ENCODE measurements at regions not wholly inside any gene's neighbourhood (a gene's known extent, or its start where the extent isn't known, plus 50 kb on each side); places are given as distances from the start of the nearest gene placed in this dataset.

DNA sequence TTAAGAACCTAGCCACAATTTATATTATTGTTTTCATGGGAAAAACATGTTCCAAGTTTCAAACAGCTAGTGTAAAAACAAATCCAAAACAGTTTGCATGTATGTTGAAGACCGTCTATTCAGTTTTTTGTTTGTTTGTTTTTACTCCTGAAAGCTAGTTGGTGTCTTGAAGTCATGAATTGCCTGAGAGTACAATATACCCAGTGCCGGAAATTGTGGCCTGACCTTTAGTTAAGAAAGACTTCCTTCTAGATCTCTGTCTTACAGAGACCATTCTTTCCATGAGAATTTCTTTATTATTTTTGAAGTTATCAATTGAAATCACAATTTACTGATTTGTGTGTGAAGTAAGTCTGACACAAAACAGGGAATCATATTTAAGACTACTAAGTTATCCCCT is 474.8 kb downstream of the KCNJ2 start:
- Histone ChIP-seq H3K4me1 (ENCODE audit: control insufficient read depth, insufficient read depth, low read length) (no peaks in the 10 kb centered on the region), H3K27me3 (ENCODE audit: control insufficient read depth, insufficient read depth, low read length) (no peaks in the 10 kb centered on the region), H3K4me3 (ENCODE audit: low read depth in 2 of 2, low read length in 2 of 2) (no peak overlapping the region), H3K27ac (ENCODE audit: low read length) (no peak overlapping the region), H3K9me3 (ENCODE audit: control insufficient read depth, insufficient read depth, low read depth, low read length) (no peaks in the 10 kb centered on the region), H3K36me3 (ENCODE audit: control insufficient read depth, insufficient read depth, low read length) (no peaks in the 10 kb centered on the region)
- TF ChIP-seq POLR2AphosphoS5 (IDR thresholded peaks at IDR 0.05; ENCODE audit: low read depth, low read length): no peak
- ATAC-seq: no peak
- no peak for DNase-seq (ENCODE audit: low read depth, low spot score)
- intact Hi-C loops (cut with micrococcal nuclease; ENCODE audit: unreplicated experiment) (loop anchor here (10.0 kb wide), 1 partner anchor 101 kb away; no protein-coding TSS in a partner anchor), in situ Hi-C loops (cut with HindIII; ENCODE audit: low pct_unique_long_range_greater_than_20kb, low sequenced_read_pairs) (no loop called here)
- ChIA-PET POLR2A (no interaction called here), CTCF (no interaction called here)
- no TSS peak for BruUV-seq (replicated peaks)

GRCh38 chr17:70646673-70647072 is 477.3 kb downstream of the KCNJ2 start:
- ATAC-seq (no peak), DNase-seq (ENCODE audit: low read depth, low spot score) (no peak)
- BruUV-seq (replicated peaks): no TSS peak
- TF ChIP-seq POLR2AphosphoS5 (IDR thresholded peaks at IDR 0.05; ENCODE audit: low read depth, low read length) (no peak), SIN3A (IDR thresholded peaks at IDR 0.05; ENCODE audit: borderline replicate concordance, insufficient read depth, low read depth, low read length) (no peak), TCF7L2 (IDR thresholded peaks at IDR 0.05; ENCODE audit: low read depth, low read length) (no peak), REST (IDR thresholded peaks at IDR 0.05; ENCODE audit: insufficient read depth in 1 of 2, low read depth in 2 of 2, low read length in 1 of 2) (no peak), CTCF (IDR thresholded peaks at IDR 0.05) (no peak)
- Histone ChIP-seq H3K4me1 (ENCODE audit: control insufficient read depth, insufficient read depth, low read length) (no peaks in the 10 kb centered on the region), H3K9me3 (ENCODE audit: control insufficient read depth, insufficient read depth, low read depth, low read length) (no peaks in the 10 kb centered on the region), H3K36me3 (ENCODE audit: control insufficient read depth, insufficient read depth, low read length) (no peaks in the 10 kb centered on the region), H3K4me3 (ENCODE audit: low read depth in 2 of 2, low read length in 2 of 2) (no peak overlapping the region), H3K27me3 (ENCODE audit: control insufficient read depth, insufficient read depth, low read length) (no peaks in the 10 kb centered on the region), H3K27ac (ENCODE audit: low read length) (no peak overlapping the region)
- ChIA-PET CTCF (no interaction called here), POLR2A (no interaction called here)
- in situ Hi-C loops (cut with HindIII; ENCODE audit: low pct_unique_long_range_greater_than_20kb, low sequenced_read_pairs): no loop called here
- intact Hi-C loops (cut with micrococcal nuclease; ENCODE audit: unreplicated experiment): loop anchor here (10.0 kb wide), 1 partner anchor 98 kb away; no protein-coding TSS in a partner anchor

- TF ChIP-seq POLR2AphosphoS5 (IDR thresholded peaks at IDR 0.05; ENCODE audit: low read depth, low read length): no peak
- no peak for TF ChIP-seq CTCF (IDR thresholded peaks at IDR 0.05)
- TF ChIP-seq TCF7L2 (IDR thresholded peaks at IDR 0.05; ENCODE audit: low read depth, low read length): no peak
- TF ChIP-seq SIN3A (IDR thresholded peaks at IDR 0.05; ENCODE audit: borderline replicate concordance, insufficient read depth, low read depth, low read length): no peak
- TF ChIP-seq REST (IDR thresholded peaks at IDR 0.05; ENCODE audit: insufficient read depth in 1 of 2, low read depth in 2 of 2, low read length in 1 of 2): no peak
- ChIA-PET CTCF (no interaction called here), POLR2A (no interaction called here)
- no peaks in the 10 kb centered on the region for H3K9me3 ChIP-seq (ENCODE audit: control insufficient read depth, insufficient read depth, low read depth, low read length)
- intact Hi-C loops (cut with micrococcal nuclease; ENCODE audit: unreplicated experiment) (loop anchor here (10.0 kb wide), 1 partner anchor 97 kb away; no protein-coding TSS in a partner anchor), in situ Hi-C loops (cut with HindIII; ENCODE audit: low pct_unique_long_range_greater_than_20kb, low sequenced_read_pairs) (no loop called here)
- no peak overlapping the region for H3K27ac ChIP-seq (ENCODE audit: low read length)
- H3K4me1 ChIP-seq (ENCODE audit: control insufficient read depth, insufficient read depth, low read length): no peaks in the 10 kb centered on the region
- H3K36me3 ChIP-seq (ENCODE audit: control insufficient read depth, insufficient read depth, low read length): no peaks in the 10 kb centered on the region
- no peak for DNase-seq (ENCODE audit: low read depth, low spot score)
- H3K27me3 ChIP-seq (ENCODE audit: control insufficient read depth, insufficient read depth, low read length): no peaks in the 10 kb centered on the region
- no peak for ATAC-seq
- no TSS peak for BruUV-seq (replicated peaks)
- no peak overlapping the region for H3K4me3 ChIP-seq (ENCODE audit: low read depth in 2 of 2, low read length in 2 of 2)
These were observed 478.8 kb downstream of the KCNJ2 start for GRCh38 chr17:70648166-70648565.

Measured in Panc1 (cell line).